GDM1 (cell line): ENCODE measurements at regions not wholly inside any gene's neighbourhood (a gene's known extent, or its start where the extent isn't known, plus 50 kb on each side); places are given as distances from the start of the nearest gene placed in this dataset.
"Not testable (repeated sequence)": the region's sequence is repeated elsewhere in the genome, so short reads cannot be mapped to it uniquely, and the experiment has no call there.

Source experiments
- DNase-seq: peaks from one replicate; lab custom pipeline; 2025; lab: John Stamatoyannopoulos, UW

DNA sequence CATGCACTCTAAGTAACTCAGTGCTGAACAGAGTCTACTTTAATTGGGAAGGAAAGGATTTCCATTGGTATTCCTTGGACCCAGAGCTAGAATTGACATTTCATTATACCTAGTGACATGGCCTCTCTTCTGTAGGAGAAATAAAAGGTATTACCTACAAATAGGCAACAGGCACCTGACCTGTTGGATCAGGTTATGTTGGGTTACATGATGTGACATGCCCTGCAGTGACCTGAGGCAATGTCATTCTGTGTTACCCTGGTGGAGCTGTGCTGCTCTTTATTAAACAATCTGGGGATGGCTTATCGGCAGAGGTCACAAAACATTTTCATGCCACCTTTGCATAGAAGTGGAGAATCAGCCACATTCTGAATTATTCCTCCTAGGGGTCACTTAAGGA lies 427.7 kb downstream of the MDFIC start:
- no peak for DNase-seq

DNA sequence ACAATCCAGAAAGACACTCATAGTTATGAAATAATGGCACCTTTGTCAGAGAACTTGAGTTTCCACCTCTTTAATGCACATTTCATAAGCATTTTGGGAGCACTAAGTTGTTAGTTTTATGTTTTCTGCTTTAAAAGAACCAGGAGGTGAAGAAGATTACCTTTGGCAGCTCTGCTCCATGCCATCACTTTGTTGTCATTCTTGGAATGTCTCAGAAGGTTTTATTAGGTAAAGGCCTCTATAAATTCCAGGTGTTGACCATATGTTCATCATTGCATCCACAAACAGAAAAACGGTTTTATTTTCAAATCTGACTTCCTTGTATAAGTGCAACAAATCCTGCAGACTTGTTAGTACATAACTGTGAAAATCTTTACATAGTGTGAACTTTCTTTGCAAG lies 424.8 kb downstream of the MDFIC start:
- no peak for DNase-seq

DNA sequence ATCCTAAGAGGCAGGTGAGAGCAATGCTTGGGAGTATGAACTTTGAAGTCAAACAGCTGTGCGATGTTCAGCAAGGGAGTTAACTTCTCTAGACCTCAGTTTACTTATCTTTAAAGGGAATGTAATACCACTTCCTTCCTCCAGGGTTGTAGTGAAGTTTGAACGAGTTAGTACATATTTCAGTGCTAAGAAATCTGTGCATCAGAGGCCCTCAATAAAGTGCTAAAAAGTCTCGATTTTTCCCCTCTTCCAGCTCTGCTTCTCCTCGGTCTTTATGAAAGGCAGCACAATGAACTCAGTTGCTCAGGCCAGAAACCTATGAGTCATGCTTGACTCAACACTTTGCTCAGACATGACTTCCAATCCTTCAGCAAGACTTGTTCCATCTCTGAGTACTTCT lies 418.9 kb downstream of the MDFIC start:
- DNase-seq: no peak

DNA sequence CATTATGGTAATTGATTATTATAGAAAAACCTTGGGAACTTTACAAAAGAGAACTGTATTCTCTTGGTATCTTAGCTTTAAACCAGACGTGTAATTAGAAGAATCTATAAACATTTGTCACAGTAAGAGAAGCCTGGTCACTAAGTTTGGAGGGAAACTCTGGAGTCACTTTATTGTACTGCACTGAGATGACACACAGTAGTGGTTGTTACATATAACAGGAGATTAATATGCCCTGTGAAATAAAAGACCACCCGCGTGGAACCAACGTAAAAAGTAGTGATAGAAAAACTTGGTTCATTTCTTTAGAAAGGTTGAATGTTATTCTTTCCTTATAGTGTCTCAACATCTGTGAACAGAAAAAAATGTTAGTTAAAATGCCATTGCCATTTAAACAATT lies 416.1 kb downstream of the MDFIC start:
- DNase-seq: no peak

DNA sequence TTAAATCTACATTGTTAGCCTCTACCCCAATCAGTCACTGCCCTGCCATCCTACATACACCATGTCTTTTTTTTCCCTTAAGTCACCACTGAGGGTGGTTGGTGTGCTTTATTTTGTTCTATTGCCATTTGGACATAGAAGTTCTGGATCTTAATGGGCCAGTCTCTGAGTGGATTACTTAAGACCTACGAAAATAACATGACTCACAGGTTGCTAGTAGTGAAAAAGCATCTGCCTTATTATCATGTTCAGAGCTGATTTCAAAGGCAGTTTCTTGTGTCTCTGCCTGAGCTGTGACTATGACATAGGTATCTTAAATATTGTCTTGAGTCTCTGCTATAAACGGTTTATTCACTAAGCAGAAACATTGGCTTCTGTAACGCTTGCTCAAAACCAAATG lies 410.8 kb downstream of the MDFIC start:
- no peak for DNase-seq

DNA sequence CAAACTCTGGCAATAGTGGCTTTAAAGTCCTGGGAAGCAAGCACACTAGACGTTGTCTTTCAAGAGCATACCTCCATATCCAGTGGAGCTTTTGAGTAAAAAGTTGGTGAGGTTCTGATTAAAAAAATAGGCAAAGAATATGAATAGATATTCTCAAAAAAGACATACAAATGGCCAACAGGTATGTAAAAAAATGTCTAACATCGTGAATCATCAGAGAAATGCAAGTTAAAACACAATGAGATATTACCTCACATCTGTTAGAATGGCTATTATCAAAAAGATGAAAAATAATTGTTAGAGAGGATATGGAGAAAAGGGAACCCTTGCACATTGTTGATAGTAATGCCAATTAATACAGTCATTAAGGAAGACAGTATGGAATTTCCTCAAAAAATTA lies 407.1 kb downstream of the MDFIC start:
- DNase-seq: no peak

DNA sequence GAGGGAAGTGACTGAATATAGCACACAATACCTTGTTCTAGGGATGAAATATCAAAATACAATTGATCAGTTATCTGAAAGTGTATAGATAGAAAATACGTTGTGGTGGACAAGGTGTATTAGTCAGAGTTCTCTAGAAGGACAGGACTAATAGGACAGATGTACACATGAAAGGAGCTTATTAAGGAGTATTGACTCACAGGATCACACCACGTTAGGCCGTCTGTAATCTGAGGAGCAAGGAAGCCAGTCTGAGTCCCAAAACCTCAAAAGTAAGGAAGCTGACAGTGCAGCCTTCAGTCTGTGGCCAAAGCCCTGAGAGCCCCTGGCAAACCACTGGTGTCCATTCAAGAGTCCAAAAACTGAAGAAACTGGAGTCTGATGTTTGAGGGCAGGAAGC lies 406.1 kb downstream of the MDFIC start:
- DNase-seq: no peak

DNA sequence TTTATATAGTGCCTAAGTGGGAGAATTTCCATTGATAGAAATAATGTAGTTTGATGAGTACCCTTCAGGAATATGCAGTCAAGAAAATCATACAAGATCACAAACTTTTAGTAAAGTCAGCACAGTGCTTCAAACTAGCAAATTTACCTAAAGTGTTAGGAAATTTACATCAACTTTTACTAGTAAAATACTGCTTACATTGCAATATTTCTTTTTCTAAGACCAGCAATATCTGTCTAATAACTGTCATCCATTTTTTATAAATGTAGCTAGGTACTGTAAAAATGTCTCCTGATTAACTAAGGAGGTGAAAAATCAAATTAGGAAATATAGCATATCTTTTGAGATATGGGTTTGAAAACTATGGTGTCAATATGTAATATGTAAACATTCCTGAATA lies 405.4 kb downstream of the MDFIC start:
- no peak for DNase-seq

DNA sequence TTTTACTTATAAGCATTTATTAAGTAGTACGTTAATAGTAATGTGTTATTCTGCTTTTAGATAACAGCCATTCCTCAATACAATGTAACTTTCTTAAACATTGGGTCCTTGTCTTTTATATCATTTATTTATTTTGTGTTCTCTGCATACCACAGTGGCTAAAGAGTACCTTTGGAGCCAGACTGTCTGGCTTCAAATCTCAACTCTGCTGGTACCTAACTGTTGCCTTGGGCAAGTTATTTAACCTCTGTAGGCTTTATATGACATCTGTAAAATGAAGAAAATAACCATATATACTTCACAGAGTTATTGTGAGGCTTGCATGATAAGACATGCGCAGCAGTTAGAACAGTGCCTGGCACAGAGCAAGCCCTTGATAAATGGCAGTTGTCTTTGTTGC lies 397.6 kb downstream of the MDFIC start:
- DNase-seq: no peak

DNA sequence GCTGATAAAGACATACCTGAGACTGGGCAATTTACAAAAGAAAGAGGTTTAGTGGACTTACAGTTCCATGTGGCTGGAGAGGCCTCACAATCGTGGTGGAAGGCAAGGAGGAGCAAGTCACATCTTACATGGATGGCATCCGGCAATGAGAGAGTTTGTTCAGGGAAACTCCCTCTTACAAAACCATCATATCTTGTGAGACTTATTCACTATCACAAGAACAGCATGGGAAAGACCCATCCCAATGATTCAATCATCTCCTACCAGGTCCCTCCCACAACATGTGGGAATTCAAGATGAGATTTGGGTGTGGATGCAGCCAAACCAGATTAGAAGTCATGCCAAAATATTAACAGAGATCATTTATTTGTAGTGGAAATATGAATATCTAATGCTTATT lies 388.4 kb downstream of the MDFIC start:
- DNase-seq: not testable (repeated sequence)

DNA sequence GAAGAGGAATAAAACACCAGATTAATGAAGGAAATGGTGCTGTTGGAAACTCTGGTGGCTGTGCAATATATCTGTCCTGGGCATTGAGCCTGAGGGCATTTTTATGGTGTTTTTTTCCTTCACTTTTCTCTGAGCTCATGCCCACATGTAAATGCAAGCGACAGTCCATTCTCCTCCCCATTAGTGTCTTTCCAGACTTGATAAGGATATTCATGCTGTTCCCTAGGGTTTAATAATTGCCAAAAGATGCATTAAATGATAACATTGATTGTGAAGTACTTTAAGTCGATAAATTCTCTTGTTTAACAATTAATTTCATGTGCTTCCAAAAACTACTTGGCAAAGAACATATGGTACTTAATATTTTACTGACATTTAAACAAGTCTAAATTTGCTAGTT lies 384.7 kb downstream of the MDFIC start:
- DNase-seq: no peak

DNA sequence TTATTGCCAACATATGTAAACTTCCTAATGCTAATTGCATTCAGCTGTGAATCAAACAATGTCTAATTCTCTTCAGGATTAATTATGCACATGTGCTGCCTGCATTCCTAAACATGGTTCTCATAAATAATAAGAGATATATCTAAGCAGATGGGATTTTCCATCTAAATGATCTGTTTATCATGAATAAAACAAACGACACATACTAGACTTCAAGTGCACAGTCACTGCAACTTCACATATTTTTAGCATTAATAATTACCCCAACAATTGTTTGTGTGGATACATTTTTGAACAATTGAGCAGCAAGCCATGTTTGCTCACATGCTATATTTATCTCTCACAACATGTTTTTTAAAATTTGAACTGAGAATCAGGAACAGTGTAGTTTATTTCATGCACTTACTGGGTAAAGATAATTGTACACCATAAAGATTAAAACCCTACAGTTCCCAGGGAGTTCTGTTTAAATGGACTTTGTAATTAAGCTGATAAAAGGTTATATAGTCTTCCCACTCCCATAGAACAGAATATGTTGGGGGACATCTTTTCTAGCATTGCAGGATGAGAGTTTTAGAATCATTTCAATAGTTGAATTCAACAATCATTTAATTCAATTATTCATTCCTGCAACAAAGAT lies 378.5 kb downstream of the MDFIC start:
- no peak for DNase-seq

DNA sequence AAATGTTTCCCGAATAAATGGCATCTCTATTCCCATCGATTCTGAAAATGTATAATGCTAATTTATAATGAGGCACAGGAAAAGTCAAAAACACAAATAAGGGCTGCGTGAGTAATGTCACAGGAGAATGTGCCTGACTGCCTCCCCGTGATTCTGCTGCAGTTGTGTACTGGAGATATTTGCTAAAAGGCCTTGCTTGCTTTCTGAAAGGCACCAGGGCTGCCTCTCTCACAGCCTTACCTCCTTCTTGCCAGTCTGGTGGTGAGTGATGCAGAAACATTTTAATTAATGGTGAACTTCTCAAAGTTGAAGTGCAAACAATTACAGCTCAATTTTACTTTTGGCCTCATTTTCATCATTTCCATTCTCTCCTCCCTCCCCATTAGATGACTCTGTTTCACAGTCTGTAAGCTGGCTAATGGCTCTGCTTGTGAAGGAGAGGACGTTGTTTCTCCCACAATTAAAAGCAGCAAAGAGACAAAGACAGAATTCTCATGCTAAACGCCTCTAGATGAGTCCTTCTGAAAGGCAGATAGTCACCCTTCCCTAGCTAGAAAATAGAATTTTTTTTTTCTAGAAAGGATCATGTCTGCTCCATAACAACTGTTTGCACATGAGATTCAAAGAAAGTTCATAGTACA lies 377.6 kb downstream of the MDFIC start:
- DNase-seq: no peak

DNA sequence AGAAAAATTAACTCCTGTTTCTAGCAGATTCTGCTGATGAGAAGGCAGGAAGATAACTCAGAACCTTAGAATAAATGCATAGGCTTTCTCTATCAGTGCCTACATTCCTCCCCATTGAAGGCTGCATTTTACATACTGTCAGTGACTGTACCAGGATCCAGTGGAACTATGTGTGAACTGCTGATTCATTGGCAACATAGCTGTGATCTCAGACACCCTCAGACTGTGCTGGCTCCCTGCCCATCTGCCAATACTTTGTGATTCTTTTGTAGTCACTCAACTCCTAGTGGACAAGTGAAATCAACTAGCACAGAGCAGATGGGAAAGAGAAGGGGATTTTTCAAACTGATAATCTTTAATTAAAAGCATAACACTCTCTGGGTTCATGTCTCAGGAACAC lies 375.8 kb downstream of the MDFIC start:
- no peak for DNase-seq

DNA sequence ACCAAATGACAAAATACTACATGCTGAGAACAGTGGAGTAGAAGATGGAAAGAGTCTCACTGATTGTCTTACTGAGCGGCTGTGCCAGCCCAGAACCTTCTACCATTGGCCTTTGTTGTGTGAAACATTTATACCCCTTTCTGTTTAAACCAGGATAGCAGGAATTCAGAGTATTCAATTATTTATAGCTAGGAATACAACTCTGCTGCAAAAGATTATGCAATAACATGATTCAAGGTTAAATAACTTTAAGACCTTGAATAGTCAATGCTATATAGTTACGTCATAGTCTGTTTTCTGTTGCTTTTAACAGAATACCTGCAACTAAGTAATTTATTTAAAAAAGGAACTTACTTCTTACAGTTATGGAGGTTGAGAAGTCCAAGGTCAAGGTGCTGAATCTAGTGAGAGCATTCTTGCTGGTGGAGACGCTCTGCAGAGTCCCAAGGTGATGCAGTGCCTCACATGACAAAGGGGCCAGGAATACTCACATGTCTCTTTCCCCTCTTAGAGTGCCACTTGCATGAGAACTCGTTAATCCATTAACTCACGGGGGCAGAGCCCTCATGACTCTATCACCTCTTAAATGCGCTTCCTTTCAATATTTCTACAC lies 371.8 kb downstream of the MDFIC start:
- DNase-seq: no peak

DNA sequence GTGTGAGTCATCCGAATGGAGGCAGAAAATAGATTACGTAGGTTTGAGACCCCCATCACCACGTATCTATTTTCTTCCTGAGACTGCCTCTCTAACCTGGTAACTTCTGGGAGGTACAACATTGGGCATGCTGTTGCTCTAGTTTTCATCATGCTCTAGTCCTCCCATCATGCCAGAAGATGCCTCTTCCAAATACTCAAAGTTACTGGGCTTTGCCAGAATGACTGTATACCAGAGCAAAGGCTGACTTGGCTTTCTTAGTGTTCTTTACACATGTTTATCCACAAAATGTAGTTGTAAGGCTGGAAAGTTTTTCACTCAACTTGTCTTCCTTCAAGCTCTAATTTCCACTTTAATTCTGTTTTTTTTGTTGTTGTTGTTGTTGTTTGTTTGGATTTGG lies 370.5 kb downstream of the MDFIC start:
- DNase-seq: no peak

DNA sequence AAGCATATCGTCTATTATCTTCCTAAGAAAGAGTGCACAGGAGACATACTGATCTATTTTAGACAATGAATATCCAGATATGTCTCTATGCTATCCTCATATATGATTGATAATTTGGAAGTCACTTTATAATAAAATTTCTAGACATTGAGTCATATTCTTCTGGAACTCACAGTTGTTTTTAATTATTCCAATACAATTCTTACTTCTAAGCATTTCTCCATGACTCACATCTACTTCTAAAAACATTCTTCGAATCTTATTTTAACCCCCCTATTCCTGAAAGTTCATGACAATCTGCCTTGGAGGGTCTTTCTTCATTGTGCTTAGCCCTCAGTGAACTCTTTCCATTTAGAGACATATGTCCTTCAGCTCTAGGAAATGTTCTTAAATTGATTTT lies 368.1 kb downstream of the MDFIC start:
- DNase-seq: no peak

DNA sequence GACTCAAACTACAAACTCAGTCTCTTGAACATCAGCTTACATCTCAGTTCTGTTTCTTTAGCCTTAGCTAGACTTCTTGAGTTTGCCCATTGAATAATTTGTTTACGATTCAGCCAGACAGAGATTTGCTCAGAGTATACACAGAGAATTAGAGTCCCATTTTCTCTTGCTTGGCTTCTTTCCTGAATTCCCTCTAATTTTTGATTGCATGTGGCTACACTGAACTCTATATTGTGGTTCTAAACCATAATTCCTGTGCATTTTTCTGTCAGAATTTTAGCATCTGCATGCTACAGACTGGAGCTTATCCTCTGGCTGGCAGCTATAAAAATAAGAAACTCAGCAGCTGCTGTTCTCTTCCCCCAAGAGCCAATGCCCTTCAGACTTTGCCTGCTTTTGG lies 354.9 kb downstream of the MDFIC start:
- no peak for DNase-seq

DNA sequence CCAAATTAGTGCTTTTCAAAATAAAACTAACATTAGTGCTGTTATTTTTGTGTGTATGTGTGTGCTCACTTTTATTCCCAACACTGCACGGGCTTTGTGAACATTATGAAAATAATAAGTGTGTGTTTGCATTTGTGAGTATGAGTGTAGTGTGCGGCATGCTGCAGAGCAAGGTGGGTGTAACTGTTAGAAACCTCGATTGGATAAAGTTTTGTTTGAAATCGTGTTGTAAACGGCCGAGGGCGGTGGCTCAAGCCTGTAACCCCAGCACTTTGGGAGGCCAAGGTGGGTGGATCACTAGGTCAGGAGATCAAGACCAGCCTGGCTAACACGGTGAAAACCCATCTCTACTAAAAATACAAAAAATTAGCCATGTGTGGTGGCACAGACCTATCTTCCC lies 352.0 kb downstream of the MDFIC start:
- not testable (repeated sequence) for DNase-seq

DNA sequence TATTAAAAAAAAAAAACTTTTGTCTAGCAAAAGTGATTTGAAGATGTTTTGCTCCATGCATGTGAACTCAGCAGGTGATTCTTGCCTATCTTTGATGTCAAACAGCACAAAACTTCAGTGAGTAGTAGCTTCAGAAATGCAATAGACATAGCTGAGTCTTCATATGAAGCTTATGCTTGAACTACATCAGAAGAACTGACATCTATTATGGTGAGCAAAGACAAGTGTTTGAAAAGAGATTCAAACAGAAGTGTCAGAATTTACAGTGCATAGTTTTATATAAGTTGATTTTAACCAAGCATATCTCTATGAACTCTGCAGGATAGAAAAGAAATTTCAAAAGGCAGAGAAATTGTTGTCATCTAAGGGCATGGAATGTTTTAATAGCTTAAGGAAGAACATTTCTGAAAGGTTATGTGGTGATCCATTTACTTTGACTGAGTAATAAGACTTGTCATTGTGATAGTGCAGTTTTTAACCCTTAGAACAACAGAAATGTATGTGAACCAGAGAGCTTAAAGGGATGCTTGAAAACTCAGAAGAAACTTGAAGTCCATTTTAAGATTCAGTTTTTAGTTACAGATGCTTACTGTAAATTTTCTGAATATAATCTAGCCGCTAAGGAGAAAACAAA lies 351.4 kb downstream of the MDFIC start:
- DNase-seq: no peak

DNA sequence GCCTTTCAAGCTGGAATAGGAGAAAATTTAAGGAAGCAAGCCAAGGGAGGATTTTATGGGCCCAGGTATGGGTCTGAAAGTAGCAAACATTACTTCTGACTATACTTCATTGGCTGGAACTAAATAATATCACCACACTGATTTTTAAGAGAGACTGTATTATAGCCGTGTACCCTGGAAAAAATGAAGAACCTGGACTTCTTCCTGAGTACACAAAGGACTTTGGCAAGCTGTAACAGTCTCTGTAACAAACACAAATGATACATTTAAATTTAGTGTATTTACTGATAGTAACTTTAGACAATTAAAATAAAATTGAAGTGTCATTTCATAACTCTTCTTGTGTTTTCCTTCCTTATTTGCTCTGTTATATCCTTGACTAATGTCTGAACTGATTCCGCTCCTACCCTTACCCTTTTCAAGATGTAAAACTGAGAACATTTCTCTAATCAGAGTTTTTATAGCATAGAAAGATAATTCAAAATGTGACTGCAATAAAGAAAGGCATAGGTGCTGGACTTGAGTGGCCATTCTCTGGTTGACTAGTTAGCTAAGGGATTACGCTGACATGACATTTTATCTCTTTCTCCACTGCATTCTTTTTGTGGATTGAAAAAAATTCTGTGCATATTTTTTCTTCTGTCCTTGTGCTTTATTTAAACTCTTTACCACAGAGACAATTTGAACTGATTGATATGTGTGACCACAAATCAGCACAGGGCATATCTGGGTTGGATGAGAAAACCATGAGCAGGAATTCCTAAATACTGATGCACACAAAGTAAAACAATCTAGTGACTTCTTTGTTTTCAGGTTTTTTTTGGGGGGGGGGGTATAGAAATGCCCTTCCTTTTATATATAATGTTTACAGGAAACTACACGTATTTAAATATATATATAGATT lies 349.7 kb downstream of the MDFIC start:
- no peak for DNase-seq

DNA sequence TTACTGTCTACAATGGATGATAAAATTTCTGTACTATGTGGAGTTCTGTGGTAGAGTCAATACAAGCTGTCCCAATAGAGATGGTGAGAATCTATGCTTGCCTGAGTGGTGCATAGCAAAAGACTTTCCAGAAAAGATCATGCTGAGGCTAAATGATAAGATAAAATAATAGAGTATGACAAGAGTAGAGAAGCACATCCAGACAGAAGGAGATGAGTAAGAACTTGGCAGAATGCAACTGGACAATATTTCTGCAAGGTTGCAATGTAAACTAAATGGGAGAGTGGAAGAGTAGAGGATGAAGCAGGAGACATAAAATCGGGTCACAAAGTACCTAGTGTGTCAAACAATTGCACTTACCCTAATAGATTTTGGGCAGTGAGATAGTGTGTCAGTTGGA lies 347.6 kb downstream of the MDFIC start:
- no peak for DNase-seq
